Keratinocyte (primary cell): ENCODE measurements at regions not wholly inside any gene's neighbourhood (a gene's known extent, or its start where the extent isn't known, plus 50 kb on each side); places are given as distances from the start of the nearest gene placed in this dataset.

Experiments used
- DNase-seq: peaks from one replicate; pipeline ENCODE4 v3.0.0-alpha.2; 2011; ENCODE audit warnings: low read depth, missing footprints, low spot score
- FAIRE-seq: peaks from 2 replicates; lab custom pipeline; 2011; peaks lifted over from hg19 to GRCh38; lab: Jason Lieb, UNC
- H2AFZ ChIP-seq: 2 replicates; pipeline ENCODE4 v1.6.0; 2012; ENCODE audit warnings: low read length, control low read depth, inconsistent platforms; ENCODE audit not compliant: control insufficient read depth
- H3K27ac ChIP-seq: 2 replicates; pipeline ENCODE4 v1.5.1; 2011; ENCODE audit warnings: low read length; ENCODE audit not compliant: control insufficient read depth, insufficient read depth
- H3K27me3 ChIP-seq: 3 replicates; pipeline ENCODE4 v1.6.0; 2011; ENCODE audit warnings: low read length; ENCODE audit not compliant: control insufficient read depth, insufficient read depth; ENCODE audit errors: extremely low read depth
- H3K36me3 ChIP-seq, 2 experiments: 2 replicates in 1 of 2; 3 replicates in 1 of 2; pipeline ENCODE4 v1.5.1; 2011; ENCODE audit warnings: low read length in 2 of 2, mild to moderate bottlenecking in 1 of 2; ENCODE audit not compliant: control insufficient read depth in 2 of 2, insufficient read depth in 2 of 2; ENCODE audit errors: extremely low read depth in 1 of 2
- H3K4me1 ChIP-seq: 3 replicates; pipeline ENCODE4 v1.5.1; 2011; ENCODE audit warnings: low read length; ENCODE audit not compliant: control insufficient read depth, insufficient read depth; ENCODE audit errors: extremely low read depth
- H3K4me2 ChIP-seq: 3 replicates; pipeline ENCODE4 v1.6.0; 2011; ENCODE audit warnings: low read depth, low read length; ENCODE audit not compliant: control insufficient read depth, insufficient read depth; ENCODE audit errors: extremely low read depth
- H3K4me3 ChIP-seq, 3 experiments: fragments of 200-600 bp in 1 of 3; sonication (generic) in 1 of 3; 2 replicates in 2 of 3; 3 replicates in 1 of 3; pipeline ENCODE4 v1.5.1; 2011 to 2016; ENCODE audit warnings: low read length in 3 of 3, mild to moderate bottlenecking in 3 of 3, control low read depth in 2 of 3, inconsistent platforms in 1 of 3, low read depth in 1 of 3, mixed read lengths in 1 of 3, mixed run types in 1 of 3, moderate library complexity in 1 of 3; ENCODE audit not compliant: control insufficient read depth in 2 of 3, insufficient read depth in 2 of 3; ENCODE audit errors: extremely low read depth in 1 of 3
- H3K79me2 ChIP-seq: 2 replicates; pipeline ENCODE4 v1.6.0; 2012; ENCODE audit warnings: low read length; ENCODE audit not compliant: control insufficient read depth, insufficient read depth
- H3K9ac ChIP-seq: 3 replicates; pipeline ENCODE4 v1.6.0; 2011; ENCODE audit warnings: low read length; ENCODE audit not compliant: control insufficient read depth, insufficient read depth; ENCODE audit errors: extremely low read depth
- H3K9me1 ChIP-seq: 3 replicates; pipeline ENCODE4 v1.6.0; 2011; ENCODE audit warnings: low read length; ENCODE audit not compliant: control insufficient read depth, insufficient read depth; ENCODE audit errors: extremely low read depth
- H3K9me3 ChIP-seq: 2 replicates; pipeline ENCODE4 v1.5.1; 2012; ENCODE audit warnings: low read depth, low read length; ENCODE audit not compliant: control insufficient read depth
- H4K20me1 ChIP-seq: 3 replicates; pipeline ENCODE4 v1.6.0; 2011; ENCODE audit warnings: low read length; ENCODE audit not compliant: control insufficient read depth, insufficient read depth; ENCODE audit errors: extremely low read depth
- CTCF ChIP-seq, 3 experiments: IDR thresholded peaks in 1 of 3; conservative IDR thresholded peaks in 1 of 3; optimal IDR thresholded peaks in 1 of 3; 2 replicates in 2 of 3; 3 replicates in 1 of 3; pipeline versions ENCODE3 to v1.5.1; 2011; ENCODE audit warnings: low read length in 3 of 3, mild to moderate bottlenecking in 3 of 3, moderate library complexity in 2 of 3, control low read depth in 1 of 3, inconsistent platforms in 1 of 3; ENCODE audit not compliant: insufficient read depth in 2 of 3; ENCODE audit errors: extremely low read depth in 1 of 3
- EZH2 ChIP-seq: IDR thresholded peaks from one replicate; pipeline ENCODE4 v1.6.1; 2012; ENCODE audit warnings: inconsistent platforms, mild to moderate bottlenecking, low read length, moderate library complexity
- dilution Hi-C: fragments of 300-500 bp; cut with MboI; formaldehyde crosslinking; loops from one replicate; pipeline ENCODE4 v1.7.0; 2020; ENCODE audit warnings: low sequenced_read_pairs; ENCODE audit not compliant: extremely low pct_ligation_motif_present

GRCh38 chr15:93983526-93983925, 247.8 kb upstream of the MCTP2 start:
- Histone ChIP-seq H3K9ac (no peak overlapping the region), H3K4me3 (no peak overlapping the region), H3K9me3 (no peaks in the 10 kb centered on the region), H3K79me2 (no peaks in the 10 kb centered on the region), H3K4me2 (no peak overlapping the region), H3K27me3 (no peaks in the 10 kb centered on the region), H3K4me1 (no peaks in the 10 kb centered on the region), H3K27ac (no peak overlapping the region), H2AFZ (no peak overlapping the region), H3K9me1 (no peaks in the 10 kb centered on the region), H3K36me3 (no peaks in the 10 kb centered on the region), H4K20me1 (no peaks in the 10 kb centered on the region)
- FAIRE-seq, result no peak
- dilution Hi-C loops, result no loop called here
- no peak for DNase-seq
- TF ChIP-seq EZH2 (no peak), CTCF (optimal IDR thresholded peaks at IDR 0.05 in 1 of 3, IDR thresholded peaks at IDR 0.05 in 1 of 3, conservative IDR thresholded peaks at IDR 0.05 in 1 of 3; ENCODE audit: extremely low read depth in 1 of 3, insufficient read depth in 2 of 3, low read length in 3 of 3) (no peak)

- no peaks in the 10 kb centered on the region for H3K9me1 ChIP-seq
- H3K79me2 ChIP-seq, result no peaks in the 10 kb centered on the region
- H3K4me2 ChIP-seq, result no peak overlapping the region
- no peaks in the 10 kb centered on the region for H3K27me3 ChIP-seq
- FAIRE-seq, result no peak
- H4K20me1 ChIP-seq, result no peaks in the 10 kb centered on the region
- no peak for DNase-seq
- H3K4me3 ChIP-seq, result no peak overlapping the region
- dilution Hi-C loops, result no loop called here
- H3K9me3 ChIP-seq, result no peaks in the 10 kb centered on the region
- H3K9ac ChIP-seq, result no peak overlapping the region
- no peak overlapping the region for H2AFZ ChIP-seq
- H3K27ac ChIP-seq, result no peak overlapping the region
- no peaks in the 10 kb centered on the region for H3K4me1 ChIP-seq
- H3K36me3 ChIP-seq, result no peaks in the 10 kb centered on the region
- no peak for TF ChIP-seq CTCF (optimal IDR thresholded peaks at IDR 0.05 in 1 of 3, IDR thresholded peaks at IDR 0.05 in 1 of 3, conservative IDR thresholded peaks at IDR 0.05 in 1 of 3; ENCODE audit: extremely low read depth in 1 of 3, insufficient read depth in 2 of 3, low read length in 3 of 3)
- TF ChIP-seq EZH2, result no peak
These were observed 249.1 kb upstream of the MCTP2 start for GRCh38 chr15:93982226-93982727.
